Naive thymus-derived CD4-positive, alpha-beta T cell (primary cell): ENCODE measurements at regions not wholly inside any gene's neighbourhood (a gene's known extent, or its start where the extent isn't known, plus 50 kb on each side); places are given as distances from the start of the nearest gene placed in this dataset.

ENCODE experiments used
- ATAC-seq: fragments of 150-1000 bp; cut with Tn5 transposase; 2 replicates; pipeline ENCODE4 v1.10.0; 2021; ENCODE audit warnings: mild to moderate bottlenecking, moderate library complexity
- CTCF ChIA-PET: fragments of 350-600 bp; sonication (Branson Sonifier 250); formaldehyde crosslinking; loops from one replicate; lab custom pipeline; 2021; ENCODE audit warnings: antibody characterized with exemption; lab: Charles Lee
- POLR2A ChIA-PET: fragments of 350-600 bp; sonication (Branson Sonifier 250); formaldehyde crosslinking; loops from one replicate; lab custom pipeline; 2021; ENCODE audit warnings: antibody characterized with exemption, inconsistent platforms; lab: Charles Lee
- DNase-seq, 9 donors: peaks; one replicate each; pipeline versions ENCODE4 v3.0.0 to v3.0.0-alpha.2; 2020 to 2022; ENCODE audit warnings: mixed read lengths in 1 of 9
- H3K27ac ChIP-seq: one replicate; pipeline ENCODE4 v1.7.0; 2013; ENCODE audit warnings: mild to moderate bottlenecking, low read depth, low read length, moderate library complexity
- H3K27me3 ChIP-seq, 2 donors: one replicate each; pipeline ENCODE4 v1.7.0; 2013; ENCODE audit warnings: low read length in 2 of 2, mild to moderate bottlenecking in 2 of 2, moderate library complexity in 2 of 2; ENCODE audit not compliant: control insufficient read depth in 2 of 2, insufficient read depth in 2 of 2
- H3K36me3 ChIP-seq, 3 experiments: 1 replicate in 2 of 3; 2 replicates in 1 of 3; pipeline ENCODE4 v1.7.0; 2013; ENCODE audit warnings: low read length in 3 of 3, mild to moderate bottlenecking in 3 of 3, moderate library complexity in 1 of 3; ENCODE audit not compliant: insufficient read depth in 3 of 3, control insufficient read depth in 2 of 3
- H3K4me1 ChIP-seq, 2 donors: one replicate each; pipeline ENCODE4 v1.7.0; 2013; ENCODE audit warnings: low read length in 2 of 2, mild to moderate bottlenecking in 2 of 2, moderate library complexity in 1 of 2; ENCODE audit not compliant: control insufficient read depth in 2 of 2, insufficient read depth in 2 of 2
- H3K4me3 ChIP-seq: 2 replicates; pipeline ENCODE4 v1.7.0; 2013; ENCODE audit warnings: mild to moderate bottlenecking, low read length
- H3K9me3 ChIP-seq, 3 experiments: 1 replicate in 2 of 3; 2 replicates in 1 of 3; pipeline ENCODE4 v1.7.0; 2013; ENCODE audit warnings: low read length in 3 of 3; ENCODE audit not compliant: control insufficient read depth in 2 of 3
- H3K27ac Mint-ChIP-seq, 9 donors: one replicate each; pipeline ENCODE4 v1.8.0; 2020 to 2022; ENCODE audit warnings: mixed read lengths in 9 of 9, mild to moderate bottlenecking in 8 of 9, moderate library complexity in 5 of 9, inconsistent platforms in 2 of 9
- H3K27me3 Mint-ChIP-seq, 5 donors: one replicate each; pipeline ENCODE4 v1.8.0; 2021 to 2022; ENCODE audit warnings: mixed read lengths in 5 of 5, mild to moderate bottlenecking in 1 of 5
- H3K36me3 Mint-ChIP-seq, 5 donors: one replicate each; pipeline ENCODE4 v1.8.0; 2020 to 2022; ENCODE audit warnings: mixed read lengths in 5 of 5, mild to moderate bottlenecking in 3 of 5, inconsistent platforms in 1 of 5
- H3K4me1 Mint-ChIP-seq, 7 donors: one replicate each; pipeline ENCODE4 v1.8.0; 2020 to 2022; ENCODE audit warnings: mixed read lengths in 7 of 7, mild to moderate bottlenecking in 3 of 7, inconsistent platforms in 1 of 7
- H3K4me3 Mint-ChIP-seq, 10 donors: one replicate each; pipeline ENCODE4 v1.8.0; 2020 to 2022; ENCODE audit warnings: mild to moderate bottlenecking in 10 of 10, mixed read lengths in 10 of 10, moderate library complexity in 6 of 10, inconsistent platforms in 2 of 10
- H3K9me3 Mint-ChIP-seq, 11 donors: one replicate each; pipeline ENCODE4 v1.8.0; 2020 to 2022; ENCODE audit warnings: mixed read lengths in 11 of 11, mild to moderate bottlenecking in 4 of 11, inconsistent platforms in 1 of 11, moderate library complexity in 1 of 11
- intact Hi-C, 2 donors: fragments of 100-400 bp; cut with micrococcal nuclease; formaldehyde crosslinking; loops; one replicate each; pipeline ENCODE4 v1.15.1; 2023

DNA sequence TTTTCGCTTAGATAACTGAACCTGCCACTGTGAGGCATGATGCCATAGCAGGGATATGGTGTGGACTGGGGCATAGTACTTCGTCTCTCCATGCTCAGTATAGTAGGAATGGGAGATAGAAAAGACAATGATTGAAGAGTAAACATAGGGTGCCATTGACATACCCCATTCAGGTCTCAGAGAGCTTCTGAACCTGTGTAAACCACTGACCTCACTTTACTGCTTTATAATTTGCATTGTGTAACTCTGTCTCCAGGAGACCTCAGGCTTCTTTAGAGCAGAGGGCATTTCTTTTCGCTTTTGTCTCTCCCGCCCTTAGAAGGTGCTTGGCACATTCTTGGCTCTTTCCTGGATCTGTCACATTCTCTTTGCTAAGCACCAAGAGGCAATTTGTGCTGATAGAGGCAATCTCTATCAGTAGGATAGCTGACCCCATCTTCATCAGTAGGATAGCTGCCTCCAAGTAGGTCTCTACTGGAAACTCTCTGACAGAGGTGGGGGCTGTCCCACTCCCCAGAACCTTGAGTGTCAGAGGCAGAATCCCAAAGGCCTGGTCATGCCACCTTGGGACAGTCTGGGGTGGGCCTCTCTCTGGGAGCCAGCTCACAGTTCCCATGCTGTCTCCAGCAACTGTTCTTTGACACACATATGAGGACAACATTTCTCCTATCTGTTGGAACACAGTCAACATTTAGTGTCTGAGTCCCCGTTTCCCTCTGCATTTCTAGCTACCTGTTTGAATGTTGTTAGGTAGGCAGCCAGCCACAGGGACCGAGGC lies 181.9 kb downstream of the UTP18 start:
- no peak for DNase-seq
- Mint-ChIP-seq H3K27me3 (no peaks in the 10 kb centered on the region), H3K36me3 (peaks cover 0 to 7% (median 0%) of the 10 kb centered on the region in 5 donors), H3K4me3 (no peak overlapping the region), H3K4me1 (peaks cover 25 to 49% (median 35%) of the 10 kb centered on the region in 7 donors), H3K9me3 (peaks cover 0 to 8% (median 0%) of the 10 kb centered on the region in 11 donors), H3K27ac (peak overlapping the region in 4 of 9 donors; percentile 7 to 62 (median 51))
- H3K36me3 ChIP-seq = no peaks in the 10 kb centered on the region
- H3K9me3 ChIP-seq = no peaks in the 10 kb centered on the region
- ChIA-PET POLR2A (interaction anchor here (0.6 kb wide), 1 partner anchor 34 kb away, joined by 4 read pairs; no protein-coding TSS in a partner anchor), CTCF (interaction anchor here (1.2 kb wide), 1 partner anchor 19 kb away, joined by 3 read pairs; no protein-coding TSS in a partner anchor)
- intact Hi-C loops = no loop called here
- H3K27me3 ChIP-seq = no peaks in the 10 kb centered on the region
- H3K27ac ChIP-seq = no peak overlapping the region
- H3K4me1 ChIP-seq = peaks cover 0 to 24% of the 10 kb centered on the region in 2 donors
- ATAC-seq = no peak
- no peak overlapping the region for H3K4me3 ChIP-seq

DNA sequence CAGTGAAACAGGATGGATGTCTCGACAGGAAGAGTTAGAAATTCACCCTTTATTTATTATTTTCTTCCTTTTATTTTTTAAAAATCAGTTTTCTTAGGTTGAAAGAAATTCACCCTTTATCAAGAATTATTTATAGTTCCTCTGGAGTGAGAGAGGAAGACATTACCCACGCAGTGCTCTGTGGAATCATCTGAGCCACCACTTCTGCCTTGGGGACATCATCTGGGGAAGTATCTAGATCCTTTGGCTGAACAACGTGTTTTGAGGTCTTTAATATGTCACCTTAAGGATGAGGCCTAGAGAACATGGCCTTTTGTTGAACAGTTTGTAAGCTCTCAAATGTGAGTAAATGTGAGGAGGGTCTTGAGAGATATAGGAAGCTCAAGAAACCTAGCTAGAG lies 183.3 kb downstream of the UTP18 start:
- peaks cover 0 to 14% (median 4%) of the 10 kb centered on the region in 11 donors for H3K9me3 Mint-ChIP-seq
- H3K9me3 ChIP-seq = no peaks in the 10 kb centered on the region
- no peak overlapping the region for H3K27ac ChIP-seq
- no peak overlapping the region for H3K4me3 ChIP-seq
- peaks cover 0 to 5% (median 0%) of the 10 kb centered on the region in 5 donors for H3K27me3 Mint-ChIP-seq
- CTCF ChIA-PET = interaction anchor here (0.6 kb wide), 1 partner anchor 820 kb away, joined by 5 read pairs; no protein-coding TSS in a partner anchor
- peaks cover 3 to 12% (median 5%) of the 10 kb centered on the region in 5 donors for H3K36me3 Mint-ChIP-seq
- H3K27ac Mint-ChIP-seq = no peak overlapping the region
- no peaks in the 10 kb centered on the region for H3K36me3 ChIP-seq
- POLR2A ChIA-PET = no interaction called here
- H3K4me3 Mint-ChIP-seq = no peak overlapping the region
- DNase-seq (no peak), ATAC-seq (no peak)
- H3K4me1 Mint-ChIP-seq = peaks cover 25 to 48% (median 35%) of the 10 kb centered on the region in 7 donors
- intact Hi-C loops = no loop called here
- peaks cover 0 to 22% of the 10 kb centered on the region in 2 donors for H3K4me1 ChIP-seq
- no peaks in the 10 kb centered on the region for H3K27me3 ChIP-seq

DNA sequence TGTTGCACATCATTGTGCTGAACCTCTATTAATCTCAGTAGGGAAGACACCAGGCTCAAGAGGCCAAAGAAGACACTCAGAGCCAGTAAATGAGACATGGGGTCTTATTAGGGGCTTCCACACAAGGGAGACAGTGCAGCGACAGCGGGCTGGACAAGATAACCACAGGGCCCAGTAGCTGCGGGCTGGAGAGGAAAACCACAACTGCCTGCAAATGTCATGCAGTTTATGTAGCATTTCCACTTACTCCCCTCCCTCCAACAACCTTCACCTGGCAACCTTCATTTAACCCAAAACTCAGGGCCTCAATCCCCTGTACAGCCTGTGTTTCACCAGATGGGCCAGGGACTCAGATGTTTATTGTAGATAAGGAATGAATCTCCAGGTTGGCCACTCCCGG lies 185.6 kb downstream of the UTP18 start:
- H3K9me3 ChIP-seq = no peaks in the 10 kb centered on the region
- Mint-ChIP-seq H3K9me3 (peaks cover 0 to 28% (median 10%) of the 10 kb centered on the region in 11 donors), H3K4me3 (peak overlapping the region in 3 of 10 donors; percentile 16 to 32 (median 20)), H3K27ac (peak overlapping the region in 1 of 9 donors; percentile 17), H3K36me3 (peaks cover 3 to 15% (median 5%) of the 10 kb centered on the region in 5 donors), H3K27me3 (peaks cover 0 to 25% (median 0%) of the 10 kb centered on the region in 5 donors), H3K4me1 (peaks cover 10 to 27% (median 14%) of the 10 kb centered on the region in 7 donors)
- intact Hi-C loops = no loop called here
- H3K4me1 ChIP-seq = peaks cover 0 to 4% of the 10 kb centered on the region in 2 donors
- POLR2A ChIA-PET = no interaction called here
- no peaks in the 10 kb centered on the region for H3K36me3 ChIP-seq
- CTCF ChIA-PET = no interaction called here
- DNase-seq = no peak
- no peak for ATAC-seq
- no peak overlapping the region for H3K4me3 ChIP-seq
- no peak overlapping the region for H3K27ac ChIP-seq
- no peaks in the 10 kb centered on the region for H3K27me3 ChIP-seq

DNA sequence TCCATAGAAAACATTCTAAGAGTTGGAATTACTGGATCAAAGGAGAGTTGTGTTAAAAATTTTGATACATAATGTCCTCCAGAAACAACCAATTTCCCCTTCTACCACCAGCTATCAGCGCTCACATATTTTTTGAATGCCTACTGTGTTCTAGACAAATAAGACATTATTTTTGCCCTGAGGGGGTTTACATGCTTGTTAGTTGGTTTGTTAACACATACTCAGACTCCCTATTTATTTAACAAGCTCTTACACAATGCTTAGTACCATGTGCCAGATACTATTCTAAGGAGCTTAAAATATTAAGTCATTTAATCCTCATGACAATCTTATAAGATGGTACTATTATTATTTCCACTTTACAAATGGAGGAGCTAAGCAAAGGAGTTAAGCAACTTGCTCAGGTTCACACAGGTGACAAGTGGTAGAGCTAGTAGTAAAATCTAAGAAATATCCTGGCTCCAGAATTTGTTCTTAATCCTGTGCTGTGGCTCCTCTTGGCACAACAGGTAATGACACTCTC lies 194.2 kb downstream of the UTP18 start:
- Histone ChIP-seq H3K4me3 (no peak overlapping the region), H3K4me1 (no peaks in the 10 kb centered on the region), H3K27me3 (no peaks in the 10 kb centered on the region), H3K9me3 (no peaks in the 10 kb centered on the region), H3K27ac (no peak overlapping the region), H3K36me3 (no peaks in the 10 kb centered on the region)
- Mint-ChIP-seq H3K9me3 (peaks cover 0 to 11% (median 5%) of the 10 kb centered on the region in 11 donors), H3K27ac (no peak overlapping the region), H3K4me1 (peaks cover 0 to 6% (median 0%) of the 10 kb centered on the region in 7 donors), H3K27me3 (peaks cover 0 to 23% (median 0%) of the 10 kb centered on the region in 5 donors), H3K4me3 (no peak overlapping the region), H3K36me3 (peaks cover 0 to 2% (median 0%) of the 10 kb centered on the region in 5 donors)
- no peak for ATAC-seq
- ChIA-PET CTCF (no interaction called here), POLR2A (interaction anchor here (1.1 kb wide), 1 partner anchor 25 kb away, joined by 3 read pairs; no protein-coding TSS in a partner anchor)
- intact Hi-C loops = no loop called here
- DNase-seq = no peak

DNA sequence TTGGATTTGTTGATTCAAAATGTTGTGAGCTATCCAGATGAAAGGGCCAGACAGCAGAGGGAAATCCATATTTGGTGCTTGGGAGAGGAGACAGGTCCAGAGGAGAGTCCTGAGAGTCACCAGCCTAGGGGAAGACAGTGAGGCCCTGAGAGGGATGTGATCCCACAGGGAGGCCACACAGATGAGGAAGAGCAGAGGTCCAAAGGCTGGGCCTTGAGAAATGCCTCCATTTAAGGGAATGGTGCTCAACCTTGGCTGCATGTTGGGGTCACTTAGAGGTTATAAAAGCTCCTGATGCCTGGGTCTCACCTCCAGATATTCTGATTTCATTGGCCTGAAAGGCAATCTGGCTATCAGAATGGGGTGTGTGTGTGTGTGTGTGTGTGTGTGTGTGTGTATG lies 194.9 kb downstream of the UTP18 start:
- DNase-seq (no peak), ATAC-seq (no peak)
- Histone ChIP-seq H3K9me3 (no peaks in the 10 kb centered on the region), H3K4me1 (no peaks in the 10 kb centered on the region), H3K36me3 (no peaks in the 10 kb centered on the region), H3K4me3 (no peak overlapping the region), H3K27ac (no peak overlapping the region), H3K27me3 (no peaks in the 10 kb centered on the region)
- H3K9me3 Mint-ChIP-seq = peaks cover 0 to 5% (median under 1%) of the 10 kb centered on the region in 11 donors
- POLR2A ChIA-PET = interaction anchor here (1.1 kb wide), 1 partner anchor 26 kb away, joined by 3 read pairs; no protein-coding TSS in a partner anchor
- peaks cover 0 to 16% (median 0%) of the 10 kb centered on the region in 5 donors for H3K27me3 Mint-ChIP-seq
- H3K36me3 Mint-ChIP-seq = no peaks in the 10 kb centered on the region
- intact Hi-C loops = no loop called here
- no peak overlapping the region for H3K27ac Mint-ChIP-seq
- H3K4me3 Mint-ChIP-seq = no peak overlapping the region
- CTCF ChIA-PET = no interaction called here
- peaks cover 0 to 6% (median 0%) of the 10 kb centered on the region in 7 donors for H3K4me1 Mint-ChIP-seq

DNA sequence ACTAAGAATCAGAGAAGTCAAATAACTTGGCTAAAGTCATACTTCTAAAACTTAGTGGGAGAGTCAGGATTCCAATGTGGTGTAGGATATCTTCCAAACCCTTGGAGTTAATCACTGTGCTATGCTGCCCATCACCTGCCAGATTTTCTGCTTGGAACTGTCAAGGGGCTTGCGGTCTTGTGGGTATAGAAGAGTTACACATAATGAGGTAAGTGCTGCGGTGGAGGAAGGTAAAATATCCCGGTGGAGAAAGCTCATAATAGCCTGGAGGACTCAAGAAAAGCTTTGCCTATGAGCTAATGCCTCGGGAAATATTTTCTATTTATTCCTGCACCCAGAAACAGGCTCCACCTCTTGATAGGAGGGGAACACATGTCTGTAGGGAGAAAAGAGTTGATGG lies 195.6 kb downstream of the UTP18 start:
- ChIA-PET CTCF (no interaction called here), POLR2A (no interaction called here)
- Mint-ChIP-seq H3K27me3 (peaks cover 0 to 9% (median 0%) of the 10 kb centered on the region in 5 donors), H3K4me3 (no peak overlapping the region), H3K9me3 (peaks cover 0 to 5% (median 0%) of the 10 kb centered on the region in 11 donors), H3K36me3 (no peaks in the 10 kb centered on the region), H3K4me1 (peaks cover 0 to 6% (median 0%) of the 10 kb centered on the region in 7 donors), H3K27ac (no peak overlapping the region)
- Histone ChIP-seq H3K27ac (no peak overlapping the region), H3K4me3 (no peak overlapping the region), H3K4me1 (no peaks in the 10 kb centered on the region), H3K27me3 (no peaks in the 10 kb centered on the region), H3K36me3 (no peaks in the 10 kb centered on the region), H3K9me3 (no peaks in the 10 kb centered on the region)
- ATAC-seq (no peak), DNase-seq (no peak)
- intact Hi-C loops = no loop called here
